GM04503 (cell line): ENCODE measurements at regions not wholly inside any gene's neighbourhood (a gene's known extent, or its start where the extent isn't known, plus 50 kb on each side); places are given as distances from the start of the nearest gene placed in this dataset.

Source experiments
- DNase-seq: peaks from one replicate; pipeline ENCODE4 v3.0.0-alpha.2; 2012; ENCODE audit warnings: low read depth

DNA sequence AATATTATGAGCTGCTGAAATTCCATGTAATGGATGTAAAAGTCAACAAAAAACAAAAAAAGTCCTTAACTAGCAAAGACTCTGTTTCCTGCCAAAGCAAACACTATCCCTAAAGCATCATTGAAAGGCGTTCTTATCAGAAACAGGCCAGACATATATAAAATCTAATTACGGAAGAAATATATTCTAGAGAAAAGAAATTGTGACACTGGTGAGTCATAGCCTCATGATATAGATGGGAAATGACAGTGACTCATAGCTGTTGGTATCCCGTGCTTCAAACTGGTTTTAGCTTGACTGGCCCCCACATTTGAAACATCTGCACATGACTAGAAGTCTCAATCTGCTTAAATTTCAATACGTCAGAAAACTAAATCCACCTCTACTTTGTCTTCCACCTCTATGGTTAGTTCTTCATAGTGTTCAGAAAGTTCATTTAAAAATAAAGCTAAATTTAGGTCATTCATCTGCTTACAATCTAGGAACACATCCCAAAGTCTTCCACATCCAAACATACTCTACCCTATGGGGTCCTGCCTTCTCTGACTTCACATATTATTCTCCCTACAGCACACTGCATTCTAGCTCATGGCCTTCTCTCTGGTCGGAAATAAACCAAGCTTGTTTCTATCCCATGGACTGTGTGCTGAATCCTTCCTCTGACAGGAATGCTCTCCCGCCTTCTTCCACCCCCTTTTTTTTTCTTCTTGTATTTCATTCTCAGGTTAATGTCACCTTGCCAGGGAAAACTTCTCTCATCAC is 456.3 kb upstream of the ARRDC4 start:
- no peak for DNase-seq

DNA sequence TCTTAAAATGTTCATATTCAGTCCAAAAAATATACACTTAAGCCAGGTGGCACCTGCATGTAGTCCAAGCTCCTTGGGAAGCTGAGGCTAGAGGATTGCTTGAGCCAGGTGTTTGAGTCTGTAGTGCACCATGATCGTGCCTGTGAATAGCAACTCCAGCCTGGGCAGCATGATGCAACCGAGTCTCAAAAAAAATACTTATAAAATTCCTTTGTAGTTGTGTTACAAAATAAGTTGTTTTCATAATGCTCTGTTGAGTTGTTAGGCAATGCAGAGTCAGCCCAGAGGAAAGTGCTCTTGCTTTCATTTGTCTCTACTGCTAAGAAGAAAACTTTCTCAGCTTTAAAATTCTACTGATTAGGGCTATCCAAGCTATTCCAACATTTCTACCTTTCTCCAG is 442.8 kb upstream of the ARRDC4 start:
- no peak for DNase-seq

DNA sequence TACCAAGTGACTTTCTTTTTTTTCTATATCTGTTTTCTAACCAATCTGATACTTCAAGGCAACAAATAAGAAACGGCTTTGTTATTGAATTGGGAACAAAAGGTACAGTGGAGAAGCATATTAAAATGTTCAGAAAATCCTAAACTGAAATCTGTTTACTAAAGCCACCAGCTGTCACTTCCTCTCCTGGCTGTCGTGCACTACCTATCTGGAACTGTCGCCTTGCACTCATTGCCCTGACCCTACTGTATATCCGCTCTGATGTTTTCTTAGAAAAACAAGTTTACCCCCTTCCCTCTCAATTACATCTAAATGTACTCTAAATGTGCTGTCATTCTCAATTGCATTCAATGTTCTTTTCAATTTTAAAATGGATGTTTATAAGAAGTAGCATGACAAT is 439.8 kb upstream of the ARRDC4 start:
- DNase-seq: no peak

DNA sequence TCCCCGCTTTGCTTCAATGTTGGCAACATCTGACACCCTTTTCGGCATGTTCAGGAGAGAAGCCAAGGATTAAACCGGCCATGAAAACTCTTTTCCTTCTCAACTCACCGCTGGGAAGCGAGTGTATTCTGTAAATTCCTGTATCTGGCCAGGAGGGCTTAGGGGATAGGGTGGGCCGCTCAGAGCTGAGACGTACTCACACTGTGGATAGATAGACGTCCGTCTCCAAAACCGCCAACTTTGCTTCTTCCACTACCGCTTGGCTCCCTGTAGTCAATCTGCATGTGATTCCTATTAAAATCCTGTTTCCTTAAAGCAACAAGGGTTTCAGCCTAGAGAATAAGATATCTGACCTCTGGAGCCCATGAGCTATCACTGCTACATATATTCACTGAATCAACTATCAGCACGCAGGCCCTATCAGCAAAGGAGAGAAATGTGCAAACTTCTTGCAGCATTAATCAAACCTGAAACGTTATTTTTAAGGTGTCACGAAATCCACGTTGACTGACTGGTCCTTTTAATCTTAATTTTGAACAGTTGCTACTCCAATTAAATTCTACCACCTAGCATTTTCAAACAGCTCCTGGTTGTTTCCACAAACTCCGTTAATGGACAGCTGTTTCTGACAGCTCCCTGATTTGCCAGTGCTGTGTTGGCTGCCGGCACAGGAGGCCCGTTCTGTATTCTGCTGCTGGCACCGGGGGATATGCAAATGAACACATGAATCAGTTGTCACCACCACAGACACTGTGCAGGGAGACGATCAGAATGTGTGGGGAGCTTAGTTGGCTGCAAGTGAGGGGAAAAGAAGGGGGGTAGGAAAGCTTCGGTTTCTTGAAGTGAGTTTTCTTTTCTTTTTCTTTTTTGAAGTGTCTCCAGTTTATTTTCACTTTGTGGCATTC is 438.9 kb upstream of the ARRDC4 start:
- no peak for DNase-seq

DNA sequence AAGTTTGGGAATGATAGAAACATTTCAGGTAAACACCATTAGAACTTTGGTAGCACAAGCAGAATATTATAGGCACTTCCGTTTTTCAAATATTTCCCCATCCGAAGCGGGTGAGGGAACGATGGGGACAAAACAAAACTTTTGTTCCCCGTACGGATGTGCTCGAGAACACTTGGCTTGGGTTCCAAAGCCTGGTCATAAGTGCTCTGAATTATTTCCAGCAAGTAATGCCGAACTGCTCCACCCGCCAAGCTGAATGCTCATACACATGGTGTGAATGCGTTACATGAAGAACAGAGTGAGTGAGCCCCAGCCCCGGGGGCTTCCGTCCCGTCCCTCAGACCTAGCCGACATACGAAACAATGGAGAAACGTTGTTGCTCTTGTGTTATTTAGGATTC is 438.2 kb upstream of the ARRDC4 start:
- no peak for DNase-seq

DNA sequence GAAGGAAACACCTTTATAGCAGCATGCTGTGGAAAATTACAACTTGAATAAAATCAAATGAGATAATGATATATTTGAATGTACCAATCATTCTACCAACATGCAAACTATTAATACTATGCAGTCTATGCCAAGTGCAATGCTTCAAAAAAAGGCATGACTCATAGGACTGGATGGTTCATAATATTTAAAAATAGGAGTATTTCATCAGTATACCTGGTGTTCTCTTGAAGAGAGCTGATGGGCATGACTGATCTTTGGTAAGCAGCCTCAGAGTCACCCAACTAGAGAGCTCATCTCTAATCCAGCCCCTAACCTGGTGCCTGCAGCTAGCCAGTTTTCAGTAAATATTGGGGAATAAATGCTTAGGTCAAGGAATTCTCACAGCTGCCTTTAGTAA is 434.7 kb upstream of the ARRDC4 start:
- DNase-seq: no peak

DNA sequence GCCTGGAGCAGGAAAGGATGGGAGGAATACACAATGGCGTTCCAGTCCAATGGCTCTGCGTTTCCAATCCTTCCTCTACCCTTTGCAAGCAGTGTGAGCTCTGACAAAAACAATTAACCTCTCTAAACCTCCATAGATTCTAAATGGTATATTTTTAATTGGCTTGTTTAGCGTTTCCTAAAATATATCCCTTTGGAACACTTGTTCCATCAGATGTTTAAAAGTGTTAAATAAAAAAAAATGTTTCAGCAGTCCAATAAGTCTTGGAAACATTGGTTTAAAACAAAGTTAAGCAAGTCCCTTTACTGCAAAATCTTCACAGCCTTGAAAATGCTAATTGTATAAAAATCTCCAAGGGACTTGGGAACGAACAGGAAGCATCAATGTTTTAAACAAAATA is 432.3 kb upstream of the ARRDC4 start:
- DNase-seq: no peak

DNA sequence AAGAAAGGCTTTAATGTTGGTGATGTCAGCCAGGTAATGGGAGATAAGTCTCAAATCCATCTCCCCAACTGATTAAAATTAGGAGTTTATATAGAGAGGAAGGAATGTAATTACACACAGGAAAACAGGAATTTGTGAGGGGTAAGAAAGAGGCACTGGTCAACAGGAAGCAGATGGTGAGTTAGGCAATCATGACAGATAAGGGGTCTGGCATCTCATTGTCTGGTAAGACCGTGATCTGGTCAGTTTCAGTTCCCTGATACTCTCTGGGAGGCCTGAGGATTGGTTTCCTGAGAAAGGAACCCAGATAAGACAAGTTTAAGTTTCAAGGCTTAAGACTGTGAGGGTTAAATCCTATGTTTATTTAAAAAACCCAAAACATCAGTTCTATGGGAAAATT is 414.7 kb upstream of the ARRDC4 start:
- no peak for DNase-seq

DNA sequence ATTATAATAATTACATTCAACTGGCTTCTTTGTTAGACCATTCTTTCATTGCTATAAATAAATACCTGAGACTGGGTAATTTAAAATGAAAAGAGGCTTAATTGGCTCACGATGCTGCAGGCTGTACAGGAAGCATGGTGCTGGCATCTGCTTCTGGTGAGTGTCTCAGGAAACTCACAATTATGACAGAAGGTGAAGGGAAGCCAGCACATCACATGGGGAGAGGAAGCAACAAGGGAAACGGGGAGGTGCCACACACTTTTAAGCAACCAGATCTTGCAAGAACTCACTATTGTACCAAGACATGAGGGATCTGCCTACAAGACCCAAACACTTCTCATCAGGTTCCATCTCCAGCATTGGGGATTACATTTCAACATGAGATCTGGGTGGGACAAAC is 413.1 kb upstream of the ARRDC4 start:
- no peak for DNase-seq

DNA sequence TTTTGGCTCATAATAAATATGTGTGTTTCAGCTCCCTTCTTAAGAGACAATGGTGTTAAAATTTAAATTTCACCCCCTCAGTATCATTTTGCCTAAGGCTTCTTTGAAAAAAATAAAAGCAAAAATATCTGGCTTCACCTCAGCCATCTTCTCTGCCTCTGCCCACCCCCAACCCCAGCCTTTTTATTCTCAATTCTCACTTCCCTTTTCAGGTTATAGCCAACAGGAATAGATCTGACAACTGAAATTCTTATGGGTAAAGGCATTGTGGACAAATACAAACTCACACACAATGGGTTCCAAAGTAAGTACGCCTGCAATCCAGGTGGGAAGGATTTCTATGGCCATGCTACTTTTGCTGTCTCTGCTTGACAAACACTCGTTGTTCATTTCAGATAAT is 399.0 kb upstream of the ARRDC4 start:
- DNase-seq: no peak

DNA sequence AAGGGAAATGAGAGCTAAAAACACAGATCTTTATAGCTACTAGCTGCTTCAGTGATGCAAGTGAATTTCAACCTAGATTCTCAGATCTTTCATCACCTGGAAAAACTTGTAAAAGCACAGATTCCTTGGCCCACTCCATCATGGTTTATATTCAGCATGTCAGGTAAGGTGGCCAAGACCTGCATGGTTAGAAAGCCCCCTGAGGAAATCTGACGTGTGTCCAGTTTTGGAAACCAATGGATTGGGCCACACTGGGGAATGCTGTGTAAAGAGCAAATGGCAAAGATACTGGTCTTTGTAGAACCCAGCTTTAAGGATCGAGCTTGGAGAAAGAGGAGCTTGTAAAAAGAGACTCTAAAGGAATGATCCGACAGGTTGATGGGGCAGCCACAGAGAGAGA is 397.0 kb upstream of the ARRDC4 start:
- no peak for DNase-seq

DNA sequence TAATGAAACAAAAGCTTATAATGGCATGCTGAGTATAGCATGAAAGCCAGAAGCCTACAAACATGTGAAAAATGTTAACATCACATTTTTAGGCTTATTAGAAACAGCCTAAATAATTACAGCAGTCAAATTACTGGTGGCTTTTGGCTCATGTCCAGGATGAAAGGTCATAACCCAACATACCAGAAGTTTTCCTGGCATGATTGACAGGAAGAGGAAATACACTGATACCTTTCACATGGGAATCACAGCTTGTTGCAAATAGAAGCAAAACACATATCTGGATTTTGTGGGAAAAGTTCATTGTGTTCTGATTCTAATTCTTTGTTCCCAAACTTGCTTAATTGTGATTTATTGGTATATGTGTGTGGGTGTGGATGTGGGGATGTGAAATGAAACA is 393.5 kb upstream of the ARRDC4 start:
- no peak for DNase-seq

DNA sequence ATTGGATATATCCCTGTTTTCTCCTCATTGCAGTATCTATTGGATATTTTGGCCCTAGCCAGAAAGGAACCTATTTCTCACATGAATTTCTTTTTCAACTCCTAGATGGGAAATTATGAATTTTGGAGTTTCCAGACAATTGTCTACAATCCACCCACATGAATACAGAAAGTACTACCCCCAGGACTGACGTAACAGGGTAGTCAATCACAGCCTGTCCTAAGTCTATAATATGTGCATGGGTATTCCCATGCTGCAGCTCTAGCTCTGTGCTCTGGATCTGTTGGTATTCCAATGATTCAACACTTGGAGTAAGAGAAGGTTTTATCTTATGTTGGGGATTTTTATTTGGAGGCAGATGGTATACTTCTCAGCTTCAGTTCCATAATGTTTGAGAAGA is 393.1 kb upstream of the ARRDC4 start:
- DNase-seq: no peak

DNA sequence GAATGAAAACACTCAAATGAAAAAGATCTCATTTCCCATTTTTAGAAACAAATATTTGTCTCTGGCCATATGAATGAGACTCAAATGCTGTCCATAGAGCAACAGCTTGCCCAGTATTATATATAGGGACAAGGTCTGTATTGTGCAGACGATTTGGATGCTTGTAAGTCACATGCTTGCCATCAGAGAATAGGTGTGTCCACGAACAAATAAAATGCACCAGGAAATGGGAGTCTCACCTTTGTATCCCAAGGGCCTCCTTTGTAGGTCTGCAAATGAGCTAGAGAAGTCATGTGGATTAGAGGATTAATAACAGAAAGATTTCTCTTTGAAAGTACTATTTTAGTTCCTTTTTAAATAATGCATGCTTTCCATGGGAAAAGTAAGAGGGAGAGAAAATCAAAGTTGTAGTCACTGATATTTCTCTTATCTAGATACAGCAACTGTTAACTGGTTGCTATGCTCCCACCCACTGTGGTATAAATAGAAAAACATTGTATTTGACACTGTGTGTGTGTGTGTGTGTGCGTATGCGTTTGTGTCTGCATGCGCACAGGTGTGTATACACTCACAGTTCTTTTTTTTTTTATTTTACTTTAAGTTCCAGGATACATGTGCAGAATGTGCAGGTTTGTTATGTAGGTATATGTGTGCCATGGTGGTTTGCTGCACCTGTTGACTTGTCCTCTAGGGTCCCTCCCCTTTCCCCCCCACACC is 383.4 kb upstream of the ARRDC4 start:
- DNase-seq: no peak

DNA sequence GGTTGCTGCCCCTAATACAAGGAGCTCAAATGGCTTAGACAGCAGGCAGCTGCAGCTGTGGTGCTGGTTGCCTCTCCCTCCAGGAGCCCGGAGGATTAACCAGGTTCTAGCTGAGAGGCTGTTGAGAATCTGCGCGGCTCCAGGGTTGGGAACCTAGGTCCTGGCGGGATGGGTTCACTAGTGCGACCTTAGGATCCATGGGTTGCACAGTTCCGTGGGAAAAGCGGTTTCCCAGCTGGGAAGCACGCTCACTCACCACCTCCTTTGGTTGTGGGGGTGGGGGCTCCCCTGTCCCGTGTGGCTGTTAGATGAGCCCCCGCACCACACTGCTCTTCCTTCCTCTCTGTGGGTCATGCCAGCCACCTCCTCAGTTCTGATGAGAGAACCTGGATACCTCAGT is 375.1 kb upstream of the ARRDC4 start:
- DNase-seq: no peak

DNA sequence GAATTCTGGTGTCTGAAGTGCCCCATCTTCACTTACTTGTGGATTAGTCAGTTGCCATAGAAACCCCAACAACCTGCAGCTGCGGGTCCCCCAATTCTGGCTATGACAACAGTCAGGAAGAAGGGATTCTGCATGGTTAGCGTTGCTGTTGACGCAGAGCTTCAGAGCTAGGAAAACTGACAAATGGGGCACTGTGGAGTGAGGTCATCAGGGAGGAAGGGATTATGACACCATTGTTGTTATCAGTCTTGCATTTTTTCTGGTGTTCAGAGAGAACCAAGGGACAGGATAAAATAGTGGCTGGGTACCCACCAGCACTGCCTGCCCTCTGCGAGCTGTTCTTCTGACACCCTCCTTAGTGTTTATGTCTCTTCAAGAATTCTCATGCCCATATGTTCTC is 367.7 kb upstream of the ARRDC4 start:
- no peak for DNase-seq

DNA sequence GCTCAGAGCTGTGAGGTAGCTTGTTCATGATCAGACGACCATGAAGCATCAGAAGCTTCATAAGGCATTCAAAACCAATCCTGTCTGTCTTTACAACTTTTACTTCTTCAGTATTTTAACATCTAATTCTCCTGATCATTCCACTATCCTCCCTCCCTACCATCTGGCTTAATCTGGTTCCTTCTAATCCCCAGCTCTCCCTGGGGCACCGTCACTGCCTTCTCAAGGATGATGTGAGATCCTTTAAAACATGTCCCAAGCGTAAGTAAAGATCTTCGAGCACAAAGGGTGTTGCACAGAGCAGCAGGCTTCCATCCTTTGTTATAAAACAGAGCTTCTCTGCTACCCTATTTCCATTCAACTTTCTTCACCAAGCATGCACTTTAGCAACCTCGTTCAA is 362.7 kb upstream of the ARRDC4 start:
- DNase-seq: no peak

DNA sequence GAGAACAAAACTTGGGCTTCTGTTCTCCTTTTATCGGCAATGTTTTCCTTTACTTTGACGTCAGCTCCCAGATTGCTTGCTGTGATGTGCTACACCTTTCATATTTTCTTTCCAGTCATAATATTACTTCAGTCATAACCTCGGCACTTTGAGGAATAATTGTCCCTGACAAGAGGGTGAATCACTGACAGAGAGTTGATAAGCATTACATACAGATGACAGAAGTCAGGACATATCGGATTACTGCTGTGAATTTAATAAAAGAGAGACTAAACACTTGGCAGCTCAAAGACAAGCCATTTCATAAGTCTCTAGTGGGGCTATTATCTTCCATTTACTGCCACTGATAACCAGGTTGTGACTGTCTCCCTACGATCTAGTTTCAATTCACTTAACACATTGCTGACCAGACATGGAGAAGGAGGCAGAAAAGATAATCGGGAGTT is 362.1 kb upstream of the ARRDC4 start:
- DNase-seq: no peak

DNA sequence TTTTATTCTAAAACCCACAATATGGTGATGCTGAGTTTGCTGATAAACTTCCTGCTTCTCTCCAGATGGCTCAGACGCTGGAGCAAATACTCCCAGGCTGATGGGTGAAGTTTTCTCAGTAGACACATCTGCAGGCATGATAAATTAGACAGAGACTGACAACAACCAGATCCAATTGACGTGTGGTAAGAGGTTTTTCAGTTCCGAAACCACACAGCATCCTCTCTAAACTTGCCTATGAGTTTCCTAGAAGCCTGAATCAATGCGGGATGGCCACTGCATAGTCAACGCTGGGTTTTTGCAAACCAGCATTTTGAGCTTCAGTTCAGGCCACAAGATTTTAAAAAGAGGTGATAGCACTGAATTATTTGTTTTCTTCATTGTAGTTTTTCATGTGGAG is 360.3 kb upstream of the ARRDC4 start:
- DNase-seq: no peak

DNA sequence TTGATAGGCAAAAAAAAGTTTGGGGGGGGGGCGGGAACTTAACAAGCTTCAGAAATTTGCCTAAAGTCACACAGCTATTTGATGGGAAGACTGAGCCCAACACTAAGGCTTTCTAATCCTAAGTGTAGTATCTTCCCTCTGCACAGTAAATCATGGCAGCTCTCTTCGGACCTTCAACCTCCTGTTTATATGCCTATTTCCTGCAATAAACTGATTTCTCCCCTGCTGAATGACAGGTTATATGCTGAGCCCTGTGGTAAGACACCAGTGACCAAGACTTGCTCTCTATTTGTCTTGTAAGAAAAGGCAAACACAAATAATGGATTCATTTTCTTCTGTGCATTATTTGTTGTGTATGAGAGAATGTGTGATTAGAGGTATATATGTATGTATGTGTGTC is 355.8 kb upstream of the ARRDC4 start:
- no peak for DNase-seq

DNA sequence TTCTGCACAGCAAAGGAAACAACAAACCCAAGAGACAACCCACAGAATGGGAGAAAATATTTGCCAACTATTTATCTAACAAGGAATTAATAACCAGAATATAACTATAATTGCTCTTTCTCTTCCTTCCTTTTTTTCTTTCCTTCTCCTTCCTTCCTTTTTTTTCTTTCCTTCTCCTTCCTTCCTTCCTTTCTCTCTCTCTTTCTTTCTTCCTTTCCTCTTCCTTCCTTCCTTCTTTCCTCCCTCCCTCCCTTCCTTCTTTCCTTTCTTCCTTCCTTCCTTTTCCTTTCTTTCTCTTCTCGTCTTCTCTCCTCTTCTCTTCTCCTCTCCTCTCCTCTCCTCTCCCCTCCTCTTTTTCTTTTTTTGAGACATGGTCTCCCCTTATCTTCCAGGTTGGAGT is 345.4 kb upstream of the ARRDC4 start:
- no peak for DNase-seq

DNA sequence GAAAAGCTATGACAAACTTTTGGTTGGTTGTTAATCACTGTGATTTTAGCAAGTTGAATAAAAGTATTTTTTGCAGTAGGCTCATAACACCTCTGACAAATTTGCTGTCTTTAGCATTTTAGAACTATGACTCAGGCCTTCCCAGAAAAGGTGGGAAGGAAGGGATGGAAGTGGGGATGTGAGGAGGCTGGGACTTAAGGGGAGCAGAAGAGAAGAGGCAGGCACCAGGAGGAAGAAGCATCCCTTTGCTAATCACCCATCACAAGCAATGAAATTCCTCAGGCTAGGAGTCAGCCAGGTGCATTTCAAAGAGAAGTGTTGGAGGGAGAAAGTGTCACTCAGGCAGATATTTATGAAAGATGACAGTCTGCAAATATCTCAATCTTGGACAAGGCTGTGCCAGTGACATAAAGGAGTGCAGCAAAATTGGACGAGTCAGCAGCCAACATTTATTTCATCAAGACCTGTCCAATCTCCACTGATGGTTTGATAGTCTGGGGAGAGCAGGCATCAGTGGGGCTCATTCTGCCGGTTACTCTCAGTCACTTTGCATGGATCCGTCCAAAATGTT is 337.3 kb upstream of the ARRDC4 start:
- no peak for DNase-seq

DNA sequence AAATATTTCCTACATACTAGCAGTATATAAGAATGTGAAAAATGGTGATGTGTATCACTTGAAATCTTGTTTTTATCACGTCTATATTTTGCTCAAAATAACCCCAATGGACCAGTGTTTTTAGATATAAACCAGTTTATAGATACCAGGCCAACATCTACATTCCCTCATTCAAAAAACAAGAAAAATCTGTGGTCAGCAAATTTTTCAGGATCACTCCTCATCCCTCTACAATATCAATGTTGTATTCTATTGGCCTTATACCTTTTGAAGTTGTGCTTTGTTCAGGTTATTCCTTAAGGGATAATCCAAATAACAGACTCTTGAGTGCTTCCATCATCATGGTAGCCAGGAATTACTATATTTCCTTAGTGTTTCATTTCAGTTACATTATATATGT is 332.9 kb upstream of the ARRDC4 start:
- no peak for DNase-seq
